ENCODE measurements at regions not wholly inside any gene's neighbourhood (a gene's known extent, or its start where the extent isn't known, plus 50 kb on each side); places are given as distances from the start of the nearest gene placed in this dataset.

DNA sequence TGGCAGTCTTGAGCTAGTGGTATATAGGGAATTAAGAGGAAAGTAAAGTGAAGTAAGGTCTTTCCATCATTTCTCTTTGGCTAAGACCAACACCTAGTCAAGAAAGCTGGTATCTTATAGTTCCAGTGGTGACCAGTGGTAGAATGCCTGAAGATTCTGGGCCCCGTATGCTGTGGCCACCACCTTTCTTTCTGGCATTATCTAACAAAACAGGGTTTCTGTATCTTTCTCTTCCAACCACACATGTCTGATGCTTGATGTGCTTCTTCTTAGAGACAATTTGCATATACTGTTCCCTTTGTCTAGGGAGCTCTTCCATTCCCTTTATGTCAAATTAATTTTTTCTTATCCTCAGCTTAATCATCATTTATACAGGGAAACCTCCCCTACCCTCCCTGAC is 109.9 kb upstream of the SSBP2 start:
- no peak for DNase-seq
- in situ Hi-C loops (cut with HindIII; ENCODE audit: low pct_ligation_motif_present, low pct_unique_long_range_greater_than_20kb, low sequenced_read_pairs), result no loop called here

DNA sequence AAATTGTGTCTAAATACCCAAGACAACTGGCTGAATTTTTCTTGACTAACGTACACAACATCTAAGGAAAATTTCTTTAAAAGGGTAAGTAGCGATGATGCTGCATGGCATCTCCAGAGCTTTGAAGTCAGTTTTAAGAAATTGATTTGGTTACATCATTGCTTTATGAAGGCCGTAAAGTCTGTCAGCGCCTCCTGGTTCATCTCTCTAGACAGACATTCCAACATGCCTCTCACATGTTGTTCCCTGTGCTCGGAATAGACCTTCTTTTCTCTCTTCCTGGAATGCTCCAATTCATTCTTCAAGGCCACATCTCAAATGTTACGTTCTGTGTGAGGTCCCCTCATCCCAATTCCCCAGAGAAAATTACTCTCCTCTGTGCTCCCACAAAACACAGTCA is 108.7 kb upstream of the SSBP2 start:
- in situ Hi-C loops (cut with HindIII; ENCODE audit: low pct_ligation_motif_present, low pct_unique_long_range_greater_than_20kb, low sequenced_read_pairs), result no loop called here
- no peak for DNase-seq

DNA sequence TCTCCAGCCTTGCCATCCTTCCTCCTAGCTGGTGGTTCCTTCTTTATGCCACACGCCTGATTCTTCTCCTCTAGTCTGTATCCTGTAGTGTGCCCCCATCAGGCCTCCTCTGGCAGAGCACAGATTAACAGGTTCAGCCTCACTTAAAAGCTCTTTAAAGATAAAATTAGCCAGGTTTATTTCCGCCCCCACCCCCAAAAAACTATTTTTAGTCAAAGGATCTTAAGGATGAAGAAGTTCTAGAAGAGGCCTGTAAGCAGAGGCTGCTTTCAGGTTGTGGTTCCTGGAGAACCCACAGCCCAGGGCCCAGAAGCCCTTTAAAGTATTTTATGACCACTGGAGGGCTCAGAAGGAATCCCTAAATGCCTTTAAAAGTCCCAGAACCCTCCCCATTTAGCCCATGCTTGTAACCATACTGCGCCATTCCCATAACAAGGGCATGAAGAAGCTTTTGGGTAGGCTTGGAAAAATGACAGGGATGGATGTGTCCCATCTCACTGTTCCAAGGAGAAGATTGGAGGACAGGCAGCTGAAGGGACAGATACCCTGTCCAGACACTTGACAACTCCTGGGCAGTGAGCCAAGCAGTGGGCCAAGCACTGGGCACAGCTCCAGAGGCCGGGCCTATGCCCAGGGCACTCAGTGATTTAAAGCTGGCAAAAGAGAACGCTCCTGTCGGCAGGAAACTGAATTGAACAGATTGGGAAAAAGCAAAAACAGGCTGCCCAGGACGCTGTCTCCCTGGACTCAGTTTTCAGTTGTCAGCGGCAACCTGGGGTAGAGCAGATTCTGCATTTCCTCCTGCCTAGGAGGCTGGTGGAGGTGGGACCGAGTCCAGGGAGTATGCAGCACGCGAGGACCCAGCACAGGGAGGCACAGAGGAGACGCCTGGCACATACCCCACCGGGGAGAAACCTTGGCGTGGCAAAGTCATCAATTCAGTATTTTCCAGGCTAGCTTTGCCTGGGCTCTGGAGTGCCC is 106.3 kb upstream of the SSBP2 start:
- DNase-seq, result peak; percentile 28
- in situ Hi-C loops (cut with HindIII; ENCODE audit: low pct_ligation_motif_present, low pct_unique_long_range_greater_than_20kb, low sequenced_read_pairs), result no loop called here

DNA sequence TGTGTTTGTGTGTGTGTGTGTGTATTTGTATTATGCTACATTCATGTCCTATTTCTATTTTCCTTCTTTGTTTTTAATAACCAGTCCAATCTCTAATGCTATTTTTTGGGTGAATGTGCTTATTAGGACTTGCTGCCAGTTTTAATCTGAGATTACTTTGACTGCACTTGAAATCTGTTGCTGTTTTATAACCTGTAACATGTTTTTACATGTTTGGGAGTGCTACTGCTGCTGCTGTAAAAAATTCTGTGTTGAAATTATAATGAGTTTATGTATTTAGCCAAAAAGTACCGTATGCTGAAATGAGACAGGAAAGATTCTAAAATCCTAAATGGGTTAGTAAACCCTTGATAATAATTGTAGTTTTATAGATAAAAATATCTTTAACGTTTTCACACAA is 104.7 kb upstream of the SSBP2 start:
- DNase-seq, result no peak
- in situ Hi-C loops (cut with HindIII; ENCODE audit: low pct_ligation_motif_present, low pct_unique_long_range_greater_than_20kb, low sequenced_read_pairs), result no loop called here

GRCh38 chr5:81854915-81855314 is 104.0 kb upstream of the SSBP2 start:
- in situ Hi-C loops (cut with HindIII; ENCODE audit: low pct_ligation_motif_present, low pct_unique_long_range_greater_than_20kb, low sequenced_read_pairs), result no loop called here
- DNase-seq, result no peak

- no peak for DNase-seq
- in situ Hi-C loops (cut with HindIII; ENCODE audit: low pct_ligation_motif_present, low pct_unique_long_range_greater_than_20kb, low sequenced_read_pairs), result no loop called here
These were observed 103.6 kb upstream of the SSBP2 start for GRCh38 chr5:81854485-81854884.

DNA sequence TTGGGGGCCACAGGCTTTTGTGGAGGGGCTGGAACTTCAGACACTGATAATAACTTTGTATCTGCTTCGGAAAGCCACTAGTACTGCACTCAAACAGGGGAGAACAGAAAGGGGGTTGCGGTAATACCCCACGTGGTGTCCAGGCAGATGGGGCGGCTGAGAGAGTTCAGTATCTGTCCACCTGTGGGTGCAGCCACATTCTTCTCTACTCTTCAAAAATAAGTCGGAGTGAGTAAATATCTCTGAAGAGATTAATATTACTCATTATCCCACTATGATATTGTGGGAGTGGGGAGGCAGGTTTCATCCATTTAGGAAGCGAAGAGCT is 102.1 kb upstream of the SSBP2 start:
- DNase-seq, result no peak
- in situ Hi-C loops (cut with HindIII; ENCODE audit: low pct_ligation_motif_present, low pct_unique_long_range_greater_than_20kb, low sequenced_read_pairs), result no loop called here

DNA sequence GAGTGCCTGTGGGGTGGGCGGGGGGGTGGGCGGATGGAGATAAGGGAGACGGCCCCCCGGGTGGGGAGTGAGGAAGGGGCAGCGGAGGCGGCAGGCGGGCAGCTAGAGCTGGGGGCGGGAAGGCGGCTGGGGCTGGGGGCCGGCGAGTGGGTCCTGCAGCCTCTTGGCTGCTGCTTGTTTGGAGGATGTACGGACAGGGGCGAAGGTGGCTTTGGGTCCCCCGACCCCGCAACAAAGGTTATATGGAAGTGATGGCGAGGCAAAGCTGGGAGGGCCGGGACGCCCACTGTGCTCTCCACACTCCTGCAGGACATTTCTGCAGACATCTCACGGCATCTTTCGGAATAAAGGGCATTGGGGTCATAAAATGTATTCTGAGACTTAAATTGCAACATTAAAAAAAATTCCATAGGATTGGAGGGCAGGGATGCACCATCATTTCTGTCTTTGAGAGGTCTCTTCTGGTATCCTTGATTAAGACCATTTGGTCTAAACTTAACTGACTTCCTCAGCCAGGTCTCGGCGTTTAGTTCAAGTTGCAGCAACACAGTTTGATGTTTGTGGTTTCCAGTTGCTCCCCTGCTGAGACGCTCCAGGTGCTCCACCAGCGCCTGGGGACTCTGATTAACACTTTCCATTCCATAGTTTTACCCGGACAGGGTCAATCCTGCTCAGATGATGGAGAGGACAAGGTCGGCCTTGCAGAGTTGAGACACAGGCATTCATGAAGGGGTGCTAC is 101.6 kb upstream of the SSBP2 start:
- in situ Hi-C loops (cut with HindIII; ENCODE audit: low pct_ligation_motif_present, low pct_unique_long_range_greater_than_20kb, low sequenced_read_pairs), result no loop called here
- peak; percentile 19 for DNase-seq

GRCh38 chr5:81851481-81852178 is 100.7 kb upstream of the SSBP2 start:
- DNase-seq, result peak; percentile 91
- in situ Hi-C loops (cut with HindIII; ENCODE audit: low pct_ligation_motif_present, low pct_unique_long_range_greater_than_20kb, low sequenced_read_pairs), result no loop called here

DNA sequence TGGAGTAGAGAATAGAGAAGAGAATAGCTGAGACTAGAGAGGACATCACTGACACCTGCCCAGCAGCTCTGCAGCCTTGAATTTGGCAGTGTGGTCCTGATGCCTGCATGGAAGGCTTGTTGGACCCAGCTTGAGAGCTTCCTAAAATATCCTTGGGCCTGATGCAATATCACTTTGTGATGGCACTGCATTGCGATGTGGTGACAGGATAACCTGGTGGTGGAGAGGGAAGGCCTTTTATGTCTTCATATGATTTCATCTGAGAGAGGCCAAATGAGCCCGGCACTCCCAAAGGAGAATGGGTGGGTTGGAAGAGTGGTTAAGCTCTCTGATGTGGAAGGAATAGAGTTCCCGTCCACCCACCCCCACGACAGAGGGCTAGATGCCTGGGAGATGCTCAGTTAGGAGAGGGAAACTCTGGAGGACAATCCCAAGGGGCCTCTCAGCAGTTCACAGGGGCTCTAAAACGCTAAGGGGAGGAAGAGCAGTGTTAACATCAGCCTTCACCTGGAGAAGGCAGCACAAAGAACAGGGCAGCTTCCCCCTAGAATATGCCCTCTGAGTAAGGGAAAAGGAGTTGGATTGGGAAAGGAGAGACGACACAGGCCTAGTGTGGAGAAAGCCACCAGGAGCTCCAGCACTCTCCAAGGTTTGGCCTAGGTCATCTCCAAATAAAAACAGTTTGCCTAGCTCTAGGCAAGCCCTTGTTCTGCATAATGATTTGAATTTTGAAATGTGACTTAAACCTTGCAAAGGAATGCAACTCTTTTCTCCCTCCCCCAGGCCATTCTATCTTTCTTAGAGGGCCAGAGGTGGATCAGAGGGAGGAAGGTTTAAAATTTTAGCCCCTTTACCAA is 99.8 kb upstream of the SSBP2 start:
- no peak for DNase-seq
- in situ Hi-C loops (cut with HindIII; ENCODE audit: low pct_ligation_motif_present, low pct_unique_long_range_greater_than_20kb, low sequenced_read_pairs), result no loop called here

DNA sequence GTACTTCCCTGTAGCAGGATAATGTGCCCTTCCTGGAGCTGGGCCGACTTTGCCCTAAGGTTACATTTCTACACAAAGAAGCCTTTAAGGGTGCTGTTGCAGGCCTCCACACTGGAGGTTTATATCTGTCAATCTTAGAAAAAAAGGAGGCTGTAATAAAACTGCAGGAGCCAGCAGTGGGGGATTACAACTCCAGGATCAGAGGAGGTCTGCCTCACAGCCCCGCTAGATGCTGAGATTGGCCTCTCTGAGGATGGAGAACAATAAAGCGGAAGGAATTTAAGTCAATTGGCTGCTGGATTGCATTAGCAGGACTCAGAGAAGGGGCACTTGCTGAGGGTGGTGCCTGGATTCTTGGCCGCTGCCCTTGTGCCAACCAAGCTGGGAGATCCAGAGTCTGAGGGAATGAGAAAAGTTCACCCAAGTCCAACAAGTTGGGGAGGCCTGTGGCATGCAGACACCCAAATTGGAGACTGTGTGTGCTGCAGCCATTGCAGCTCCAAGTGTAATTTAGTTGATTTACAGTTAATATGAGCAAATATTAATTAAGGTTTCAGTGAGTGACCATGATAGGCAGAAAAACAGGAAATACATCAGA is 99.0 kb upstream of the SSBP2 start:
- no peak for DNase-seq
- in situ Hi-C loops (cut with HindIII; ENCODE audit: low pct_ligation_motif_present, low pct_unique_long_range_greater_than_20kb, low sequenced_read_pairs), result no loop called here

DNA sequence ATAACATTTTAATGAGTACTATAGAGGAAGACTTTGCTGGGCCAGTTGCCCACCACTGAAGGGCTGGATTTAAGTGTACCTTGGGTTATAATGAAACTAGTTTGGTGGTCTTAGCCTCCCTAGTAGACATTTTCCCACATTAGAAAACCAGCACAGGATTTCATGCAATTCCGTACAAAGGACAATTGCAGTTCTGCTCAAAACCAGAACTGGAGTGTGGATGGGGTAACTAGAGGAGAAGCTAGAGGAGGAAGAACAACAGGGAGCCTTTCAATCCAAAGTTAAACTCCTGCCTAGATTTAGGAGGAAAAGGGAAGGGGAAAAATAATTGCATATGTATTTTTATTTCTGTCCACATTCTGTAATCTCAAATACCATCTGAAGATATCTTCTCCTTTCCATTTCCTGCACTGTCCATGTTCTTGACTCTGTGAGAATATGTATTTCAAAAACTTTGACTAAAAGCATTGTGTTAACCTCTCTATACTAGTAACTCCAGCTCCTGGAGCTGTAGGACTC is 97.5 kb upstream of the SSBP2 start:
- no peak for DNase-seq
- in situ Hi-C loops (cut with HindIII; ENCODE audit: low pct_ligation_motif_present, low pct_unique_long_range_greater_than_20kb, low sequenced_read_pairs), result no loop called here

- DNase-seq, result no peak
- in situ Hi-C loops (cut with HindIII; ENCODE audit: low pct_ligation_motif_present, low pct_unique_long_range_greater_than_20kb, low sequenced_read_pairs), result no loop called here
These were observed 95.4 kb upstream of the SSBP2 start for GRCh38 chr5:81846301-81846700.

DNA sequence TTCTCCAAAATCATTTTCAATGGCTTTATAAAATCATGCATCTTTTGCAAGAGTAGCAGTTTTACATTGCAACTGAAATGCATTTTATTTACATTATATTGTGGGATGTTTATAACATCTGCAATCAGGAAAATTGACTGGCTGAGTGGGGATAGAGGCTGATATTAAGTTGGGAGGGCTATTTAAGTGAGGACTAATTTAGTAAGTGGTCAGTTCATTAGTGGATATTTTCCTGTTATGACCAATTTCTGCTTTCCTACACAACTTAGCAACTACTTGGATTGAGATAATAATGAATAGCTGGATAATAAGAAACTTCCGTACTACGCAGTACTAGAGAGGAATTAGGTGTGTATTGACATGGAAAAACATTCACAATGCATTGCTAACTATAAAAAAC is 92.9 kb upstream of the SSBP2 start:
- no peak for DNase-seq
- in situ Hi-C loops (cut with HindIII; ENCODE audit: low pct_ligation_motif_present, low pct_unique_long_range_greater_than_20kb, low sequenced_read_pairs), result no loop called here

DNA sequence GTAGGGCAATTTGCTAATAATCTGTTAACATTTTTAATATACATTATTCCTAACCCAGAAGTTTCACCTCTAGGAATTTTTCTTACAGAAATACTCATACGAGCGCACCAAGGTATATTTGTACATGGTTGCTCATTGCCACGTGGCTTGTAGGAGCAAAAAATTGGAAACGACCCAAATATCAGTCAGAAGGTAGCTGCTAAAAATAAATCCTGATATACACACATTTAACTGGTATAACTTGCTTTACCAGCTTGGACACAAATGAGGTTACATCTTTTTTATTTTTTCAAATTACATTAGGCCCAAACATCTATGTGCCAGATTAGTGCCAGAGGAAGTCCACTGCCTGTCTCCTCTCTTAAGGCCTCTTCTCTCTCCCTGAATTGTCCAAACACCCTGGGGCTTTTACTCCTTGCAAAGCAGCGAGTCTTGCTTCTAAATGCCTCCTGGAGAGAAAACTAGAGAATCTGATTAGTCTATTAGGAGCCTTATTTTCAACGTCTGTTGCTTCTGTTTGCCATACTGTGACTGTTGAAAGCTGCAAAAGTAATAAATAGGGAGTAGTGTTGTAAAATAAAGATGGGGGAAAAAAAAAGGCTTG is 92.0 kb upstream of the SSBP2 start:
- in situ Hi-C loops (cut with HindIII; ENCODE audit: low pct_ligation_motif_present, low pct_unique_long_range_greater_than_20kb, low sequenced_read_pairs), result no loop called here
- DNase-seq, result no peak

DNA sequence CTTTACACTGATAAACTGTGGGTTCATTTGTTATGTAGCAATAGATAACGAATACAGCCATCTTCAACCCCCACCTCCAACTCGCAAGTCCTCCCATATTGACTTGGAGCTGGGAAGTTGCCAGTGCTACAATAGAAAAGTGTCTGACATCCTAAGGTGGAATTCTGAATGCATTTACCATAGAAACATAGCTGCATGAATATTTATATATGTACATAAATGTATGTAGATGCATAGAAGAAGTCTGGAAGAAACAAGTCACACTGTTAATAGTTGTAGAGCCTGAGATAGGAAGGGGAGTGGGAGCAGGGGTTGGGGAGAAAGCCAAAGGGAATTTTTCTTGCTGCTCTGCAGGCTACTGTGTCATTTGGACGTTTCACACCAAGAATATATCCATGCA is 88.1 kb upstream of the SSBP2 start:
- no peak for DNase-seq

GRCh38 chr5:81838307-81838906 is 87.5 kb upstream of the SSBP2 start:
- in situ Hi-C loops (cut with HindIII; ENCODE audit: low pct_ligation_motif_present, low pct_unique_long_range_greater_than_20kb, low sequenced_read_pairs), result no loop called here
- DNase-seq, result peak; percentile 43

More for the DNA sequence above, 88.1 kb upstream of the SSBP2 start:
- in situ Hi-C loops (cut with HindIII; ENCODE audit: low pct_ligation_motif_present, low pct_unique_long_range_greater_than_20kb, low sequenced_read_pairs), result no loop called here
